IPS DF 6.9 (cell line): ENCODE measurements at regions not wholly inside any gene's neighbourhood (a gene's known extent, or its start where the extent isn't known, plus 50 kb on each side); places are given as distances from the start of the nearest gene placed in this dataset.

Experiments used
- DNase-seq: peaks from one replicate; pipeline ENCODE4 v3.0.0-alpha.2; 2013; ENCODE audit warnings: low read depth, low spot score
- H3K27ac ChIP-seq: one replicate; pipeline ENCODE4 v1.5.1; 2013; ENCODE audit warnings: low read length, control low read depth
- H3K27me3 ChIP-seq: 2 replicates; pipeline ENCODE4 v1.6.1; 2013; ENCODE audit warnings: mild to moderate bottlenecking, low read length; ENCODE audit not compliant: control insufficient read depth, insufficient read depth
- H3K36me3 ChIP-seq: 2 replicates; pipeline ENCODE4 v1.6.1; 2013; ENCODE audit warnings: low read length; ENCODE audit not compliant: control insufficient read depth, insufficient read depth
- H3K4me1 ChIP-seq: 2 replicates; pipeline ENCODE4 v1.6.1; 2013; ENCODE audit warnings: low read length; ENCODE audit not compliant: control insufficient read depth, insufficient read depth
- H3K4me3 ChIP-seq: 2 replicates; pipeline ENCODE4 v1.5.1; 2013; ENCODE audit warnings: mild to moderate bottlenecking, low read length
- H3K9me3 ChIP-seq: 2 replicates; pipeline ENCODE4 v1.6.1; 2013; ENCODE audit warnings: low read length, inconsistent platforms; ENCODE audit not compliant: control insufficient read depth, insufficient read depth
- WGBS: extraction: QIAGEN DNeasy Blood & Tissue Kit; methylation state at CpG from one replicate; pipeline ENCODE4 v1.1.7; 2013; ENCODE audit warnings: mixed read lengths, missing lambda C conversion rate; ENCODE audit not compliant: insufficient read length, insufficient coverage; 5-methylcytosine and 5-hydroxymethylcytosine counted together

DNA sequence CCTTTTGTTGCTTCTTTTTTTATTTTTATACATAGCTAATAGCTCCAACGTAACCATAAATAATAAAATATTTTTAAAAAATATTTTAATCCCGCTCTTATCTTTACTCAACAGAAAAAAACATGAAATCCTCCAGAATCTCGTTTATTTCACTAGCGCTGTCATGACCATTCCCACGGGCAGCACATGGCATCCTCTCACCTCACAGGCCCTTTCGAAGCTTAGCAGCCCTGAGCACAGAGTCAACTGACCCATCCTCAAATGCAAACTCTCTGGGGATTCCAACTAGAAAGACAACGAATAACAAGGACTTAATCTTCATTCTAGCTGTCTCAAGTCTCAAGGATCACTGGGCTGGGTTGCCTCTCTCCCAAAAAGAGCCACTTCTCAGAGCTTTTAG lies 285.9 kb upstream of the PPARGC1A start:
- Histone ChIP-seq H3K27ac (no peak overlapping the region), H3K9me3 (no peaks in the 10 kb centered on the region), H3K27me3 (no peaks in the 10 kb centered on the region)

DNA sequence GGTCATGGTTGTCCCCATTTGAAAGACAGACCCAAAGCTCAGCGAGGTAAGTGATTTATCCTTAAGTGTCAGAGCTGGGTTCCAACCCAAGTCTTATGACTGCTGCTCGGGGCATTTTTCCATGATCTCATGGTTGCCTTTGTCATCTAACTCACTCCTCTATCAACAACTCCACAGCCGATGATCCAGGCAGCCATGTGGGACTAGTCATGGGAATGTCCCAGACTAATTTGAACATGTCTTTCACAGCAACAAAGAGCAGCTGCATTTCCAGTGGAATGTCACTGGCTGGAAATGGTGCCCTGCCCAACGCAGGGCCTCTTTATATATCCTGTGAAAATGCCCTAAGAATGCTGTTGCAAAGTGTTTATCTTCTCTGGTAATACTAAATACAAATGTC lies 284.8 kb upstream of the PPARGC1A start:
- WGBS, result no CpG with 5 or more reads among the region's 4 CpGs
- H3K27me3 ChIP-seq, result no peaks in the 10 kb centered on the region
- H3K4me3 ChIP-seq, result no peak overlapping the region
- no peaks in the 10 kb centered on the region for H3K9me3 ChIP-seq
- H3K27ac ChIP-seq, result no peak overlapping the region
- H3K4me1 ChIP-seq, result no peaks in the 10 kb centered on the region
- H3K36me3 ChIP-seq, result no peaks in the 10 kb centered on the region
- DNase-seq, result no peak

More for the DNA sequence above, 285.9 kb upstream of the PPARGC1A start:
- DNase-seq, result no peak
- Histone ChIP-seq H3K4me3 (no peak overlapping the region), H3K4me1 (no peaks in the 10 kb centered on the region), H3K36me3 (no peaks in the 10 kb centered on the region)
- WGBS, result 100% methylated on average over 4 of the region's 7 CpGs

DNA sequence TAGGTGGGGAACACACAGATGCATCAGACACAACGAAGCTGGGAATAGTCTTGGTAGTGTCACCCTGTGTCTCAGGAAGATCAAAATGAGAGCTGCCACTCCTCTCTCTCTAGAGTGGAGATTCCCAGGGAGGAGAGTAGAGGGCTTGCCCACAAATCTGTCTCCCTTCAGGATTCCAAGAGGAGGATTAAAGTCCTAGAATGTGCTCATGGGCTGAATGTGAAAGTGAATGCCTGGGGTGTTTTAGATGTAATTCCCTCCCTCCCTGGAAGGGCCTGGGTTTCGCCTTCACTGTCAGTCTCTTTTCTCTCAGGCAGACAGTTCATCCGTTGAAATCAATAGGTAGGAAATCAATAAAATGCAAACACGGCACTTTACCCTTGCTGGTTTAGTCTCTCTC lies 282.6 kb upstream of the PPARGC1A start:
- Histone ChIP-seq H3K9me3 (no peaks in the 10 kb centered on the region), H3K36me3 (no peaks in the 10 kb centered on the region), H3K27me3 (no peaks in the 10 kb centered on the region), H3K27ac (no peak overlapping the region), H3K4me1 (no peaks in the 10 kb centered on the region), H3K4me3 (no peak overlapping the region)
- no peak for DNase-seq
- WGBS, result no CpG with 5 or more reads among the region's 4 CpGs

DNA sequence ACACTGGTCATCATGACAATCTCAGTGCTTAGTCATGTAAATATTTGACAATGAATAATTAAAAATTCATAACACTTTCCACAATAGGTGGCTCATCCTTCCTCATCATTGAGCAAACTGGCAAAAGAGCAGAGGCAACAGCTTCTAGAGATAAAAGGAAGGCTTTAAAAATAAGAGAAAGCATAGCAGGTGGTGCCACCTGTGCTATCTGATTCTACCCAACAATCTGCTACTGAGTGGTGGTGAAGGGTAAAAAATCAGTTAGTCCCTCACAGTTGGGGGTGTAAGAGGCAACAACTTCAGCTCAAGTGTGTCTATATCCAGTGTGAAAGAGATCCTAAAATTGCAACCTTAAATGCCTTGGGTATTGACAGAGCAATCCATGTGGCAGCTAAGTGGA lies 280.1 kb upstream of the PPARGC1A start:
- no peaks in the 10 kb centered on the region for H3K4me1 ChIP-seq
- no peaks in the 10 kb centered on the region for H3K36me3 ChIP-seq
- no peaks in the 10 kb centered on the region for H3K27me3 ChIP-seq
- DNase-seq, result no peak
- no peak overlapping the region for H3K27ac ChIP-seq
- H3K9me3 ChIP-seq, result no peaks in the 10 kb centered on the region
- no peak overlapping the region for H3K4me3 ChIP-seq

DNA sequence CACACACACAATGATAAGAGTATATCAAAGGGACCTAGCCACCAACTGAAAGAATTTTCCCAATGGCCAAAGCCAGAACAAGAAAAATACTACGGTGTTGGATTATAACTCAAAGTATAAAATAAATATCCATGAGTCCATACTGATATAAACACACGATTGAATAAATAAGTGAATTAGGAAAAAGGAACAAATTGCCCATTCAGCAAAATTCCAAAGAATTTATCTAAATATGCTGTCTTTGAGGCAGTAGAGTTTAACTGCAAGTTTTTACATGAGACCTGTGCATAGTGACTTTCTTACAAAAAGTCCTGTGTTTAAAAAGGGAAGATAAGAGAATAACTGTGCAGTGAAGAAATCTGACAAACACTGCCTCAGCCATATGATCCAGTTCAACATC lies 278.8 kb upstream of the PPARGC1A start:
- WGBS, result no CpG with 5 or more reads among the region's 2 CpGs
- H3K27me3 ChIP-seq, result no peaks in the 10 kb centered on the region

DNA sequence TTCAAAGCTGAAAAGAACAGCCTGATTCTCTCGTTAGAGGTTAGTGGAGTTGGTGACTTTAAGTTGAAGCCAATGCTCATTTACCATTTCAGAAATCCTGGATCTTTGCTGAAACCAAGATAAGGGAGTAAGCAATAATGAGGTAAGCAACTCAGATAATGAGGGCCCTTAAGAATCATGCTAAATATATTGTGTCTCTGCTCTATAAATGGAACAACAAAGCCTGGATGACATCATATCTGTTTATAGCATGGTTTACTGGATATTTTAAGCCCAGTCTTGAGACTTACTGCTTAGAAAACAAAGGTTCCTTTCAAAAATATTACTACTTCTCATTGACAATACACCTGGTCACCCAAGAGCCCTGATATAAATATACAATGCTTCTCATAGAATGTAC lies 276.7 kb upstream of the PPARGC1A start:
- no peak for DNase-seq
- no CpG with 5 or more reads among the region's 1 CpG for WGBS
- no peak overlapping the region for H3K4me3 ChIP-seq
- H3K36me3 ChIP-seq, result no peaks in the 10 kb centered on the region
- no peaks in the 10 kb centered on the region for H3K27me3 ChIP-seq
- no peaks in the 10 kb centered on the region for H3K9me3 ChIP-seq
- H3K27ac ChIP-seq, result no peak overlapping the region
- H3K4me1 ChIP-seq, result no peaks in the 10 kb centered on the region

More for the DNA sequence above, 278.8 kb upstream of the PPARGC1A start:
- DNase-seq, result no peak
- Histone ChIP-seq H3K27ac (no peak overlapping the region), H3K4me3 (no peak overlapping the region), H3K4me1 (no peaks in the 10 kb centered on the region), H3K36me3 (no peaks in the 10 kb centered on the region), H3K9me3 (no peaks in the 10 kb centered on the region)

DNA sequence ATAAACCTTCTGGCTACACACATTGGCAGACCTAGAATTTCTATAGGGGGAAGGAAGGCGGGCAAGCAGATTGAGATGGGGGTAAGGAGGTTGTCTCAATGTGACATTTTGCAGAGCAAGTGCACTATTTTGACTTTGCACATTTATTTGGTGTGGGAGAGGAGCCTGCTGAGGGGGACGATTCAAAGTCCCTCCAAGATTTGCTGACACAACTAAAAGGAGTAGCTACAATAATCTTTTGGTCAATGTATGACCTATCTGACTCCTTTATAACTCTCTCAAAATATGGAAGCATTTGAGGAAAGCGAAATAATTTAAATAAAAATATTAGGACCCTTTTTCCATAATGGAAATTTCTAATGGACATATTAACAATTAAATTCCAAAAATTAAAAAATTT lies 274.9 kb upstream of the PPARGC1A start:
- Histone ChIP-seq H3K9me3 (no peaks in the 10 kb centered on the region), H3K4me1 (no peaks in the 10 kb centered on the region), H3K27ac (no peak overlapping the region), H3K4me3 (no peak overlapping the region), H3K36me3 (no peaks in the 10 kb centered on the region), H3K27me3 (no peaks in the 10 kb centered on the region)
- no peak for DNase-seq
- WGBS, result no CpG with 5 or more reads among the region's 3 CpGs

DNA sequence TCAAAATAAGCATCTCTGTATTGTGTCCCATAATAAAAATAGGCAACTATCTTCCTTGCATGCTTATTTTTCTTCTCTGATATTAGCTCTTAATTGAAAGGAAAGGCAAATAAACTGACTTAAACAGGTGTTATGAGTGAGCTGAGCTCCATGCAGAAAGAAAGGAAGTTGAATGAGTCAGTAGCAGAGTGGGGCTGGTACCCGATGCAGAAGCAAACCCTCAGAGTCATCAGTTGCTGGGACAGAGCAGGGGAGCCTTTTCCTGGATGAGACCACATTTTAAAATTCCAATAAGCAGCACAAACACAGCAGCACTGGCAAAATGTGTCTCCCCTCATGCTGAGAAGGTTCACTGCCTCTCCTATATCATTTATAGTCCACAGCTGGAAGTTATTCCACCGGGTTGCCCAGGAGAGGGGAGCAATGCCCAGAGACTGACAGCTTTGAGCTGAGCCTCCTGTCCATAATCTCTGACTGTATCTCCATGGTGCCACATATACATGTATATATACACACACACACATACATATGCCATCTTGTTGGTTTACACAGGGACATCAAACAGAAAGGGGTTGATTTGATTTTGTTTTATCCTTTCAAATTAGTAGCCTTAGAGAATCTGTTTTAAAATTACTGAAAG lies 274.3 kb upstream of the PPARGC1A start:
- Histone ChIP-seq H3K4me1 (no peaks in the 10 kb centered on the region), H3K27me3 (no peaks in the 10 kb centered on the region), H3K9me3 (no peaks in the 10 kb centered on the region), H3K4me3 (no peak overlapping the region), H3K27ac (no peak overlapping the region), H3K36me3 (no peaks in the 10 kb centered on the region)
- WGBS, result no CpG with 5 or more reads among the region's 2 CpGs
- no peak for DNase-seq

DNA sequence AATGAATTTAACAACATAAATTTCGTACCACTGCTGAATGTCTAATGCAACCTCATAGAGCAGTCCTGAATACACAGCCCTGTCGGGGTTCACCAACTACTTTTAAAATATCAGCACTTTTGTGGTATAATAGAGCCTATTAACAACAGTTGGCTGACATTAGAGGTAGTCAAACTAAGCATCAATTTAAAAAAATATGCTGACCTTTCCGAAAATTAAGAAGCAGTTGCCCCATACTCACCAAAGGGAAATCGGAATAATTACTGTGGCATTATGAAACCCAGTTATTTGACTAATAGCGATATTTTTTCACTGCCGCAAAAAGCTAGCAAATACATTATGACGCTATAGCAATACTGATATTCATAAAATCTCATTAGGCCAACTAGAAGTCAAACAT lies 273.5 kb upstream of the PPARGC1A start:
- Histone ChIP-seq H3K27me3 (no peaks in the 10 kb centered on the region), H3K9me3 (no peaks in the 10 kb centered on the region), H3K27ac (no peak overlapping the region), H3K36me3 (no peaks in the 10 kb centered on the region), H3K4me3 (no peak overlapping the region), H3K4me1 (no peaks in the 10 kb centered on the region)
- no peak for DNase-seq
- no CpG with 5 or more reads among the region's 7 CpGs for WGBS

DNA sequence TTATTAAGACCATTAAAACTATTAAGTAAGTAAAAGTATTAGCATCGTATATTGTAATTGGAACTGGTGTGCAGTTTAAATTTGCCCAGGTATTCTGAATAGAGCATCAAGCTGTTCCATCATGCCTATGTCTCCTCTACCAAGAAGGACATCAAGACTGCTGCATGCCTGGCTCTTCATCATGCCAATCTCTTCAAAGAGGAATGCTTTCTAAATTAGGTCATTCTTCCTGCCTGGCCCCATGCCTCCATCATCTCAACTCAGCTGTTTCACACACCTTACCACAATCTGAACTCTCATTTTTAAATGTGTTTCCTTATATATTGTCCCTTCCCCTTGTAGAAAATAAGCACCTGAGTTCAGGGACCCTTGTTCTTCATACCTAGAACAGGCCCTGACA lies 270.5 kb upstream of the PPARGC1A start:
- Histone ChIP-seq H3K9me3 (no peaks in the 10 kb centered on the region), H3K27me3 (no peaks in the 10 kb centered on the region), H3K36me3 (no peaks in the 10 kb centered on the region), H3K4me1 (no peaks in the 10 kb centered on the region), H3K27ac (no peak overlapping the region), H3K4me3 (no peak overlapping the region)
- no peak for DNase-seq
- WGBS, result no CpG with 5 or more reads among the region's 1 CpG

DNA sequence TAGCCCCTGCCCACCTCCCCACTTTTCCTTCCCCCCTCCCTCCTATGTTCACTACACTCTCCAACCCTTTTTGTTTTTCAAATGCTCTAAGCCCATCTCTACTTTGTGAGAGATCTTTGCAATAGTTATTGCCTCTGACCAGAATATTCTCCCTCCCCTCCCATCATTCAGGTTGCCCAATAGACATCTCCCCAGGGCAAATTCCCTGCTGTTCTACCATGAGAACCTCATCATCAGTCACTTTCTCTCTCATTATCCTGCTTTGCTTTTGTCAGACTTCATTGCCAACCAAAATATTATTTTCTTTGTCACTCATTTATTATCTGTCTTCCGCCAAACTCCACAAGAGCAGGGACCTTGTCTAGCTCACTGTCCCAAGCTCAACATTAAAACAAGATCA lies 268.2 kb upstream of the PPARGC1A start:
- DNase-seq, result no peak
- Histone ChIP-seq H3K9me3 (no peaks in the 10 kb centered on the region), H3K27me3 (no peaks in the 10 kb centered on the region), H3K4me1 (no peaks in the 10 kb centered on the region), H3K4me3 (no peak overlapping the region), H3K27ac (no peak overlapping the region), H3K36me3 (no peaks in the 10 kb centered on the region)
- no CpG with 5 or more reads among the region's 1 CpG for WGBS
